Astrocyte (in vitro differentiated cells and primary cell): ENCODE measurements at regions not wholly inside any gene's neighbourhood (a gene's known extent, or its start where the extent isn't known, plus 50 kb on each side); places are given as distances from the start of the nearest gene placed in this dataset.

Source experiments
- DNase-seq: peaks from one replicate; pipeline ENCODE4 v3.0.0-alpha.2; 2010; ENCODE audit warnings: low read depth
- FAIRE-seq: peaks from 2 replicates; lab custom pipeline; 2011; peaks lifted over from hg19 to GRCh38; lab: Jason Lieb, UNC
- H2AFZ ChIP-seq: 2 replicates; pipeline ENCODE4 v1.6.0; 2012; ENCODE audit warnings: low read depth, low read length, inconsistent platforms
- H3K27ac ChIP-seq: 2 replicates; pipeline ENCODE4 v1.5.1; 2011; ENCODE audit warnings: low read depth, low read length, inconsistent platforms
- H3K27me3 ChIP-seq: 2 replicates; pipeline ENCODE4 v1.6.0; 2011; ENCODE audit warnings: low read length, inconsistent platforms; ENCODE audit not compliant: insufficient read depth
- H3K36me3 ChIP-seq: 2 replicates; pipeline ENCODE4 v1.5.1; 2011; ENCODE audit warnings: low read length, inconsistent platforms; ENCODE audit not compliant: insufficient read depth
- H3K4me1 ChIP-seq: 2 replicates; pipeline ENCODE4 v1.5.1; 2011; ENCODE audit warnings: low read length, inconsistent platforms; ENCODE audit not compliant: insufficient read depth
- H3K4me2 ChIP-seq: 2 replicates; pipeline ENCODE4 v1.6.0; 2012; ENCODE audit warnings: low read length, inconsistent platforms
- H3K4me3 ChIP-seq: 2 replicates; pipeline ENCODE4 v1.5.1; 2011; ENCODE audit warnings: low read depth, mild to moderate bottlenecking, low read length, inconsistent platforms; ENCODE audit not compliant: insufficient read depth
- H3K79me2 ChIP-seq: 2 replicates; pipeline ENCODE4 v1.6.0; 2012; ENCODE audit warnings: mild to moderate bottlenecking, low read length, inconsistent platforms; ENCODE audit not compliant: insufficient read depth
- H3K9ac ChIP-seq: 2 replicates; pipeline ENCODE4 v1.6.0; 2012; ENCODE audit warnings: mild to moderate bottlenecking, low read length, inconsistent platforms
- H3K9me3 ChIP-seq: 2 replicates; pipeline ENCODE4 v1.5.1; 2012; ENCODE audit warnings: low read depth, mild to moderate bottlenecking, low read length, inconsistent platforms; ENCODE audit not compliant: insufficient read depth
- H4K20me1 ChIP-seq: 2 replicates; pipeline ENCODE4 v1.6.0; 2012; ENCODE audit warnings: low read length, inconsistent platforms; ENCODE audit not compliant: insufficient read depth
- H3K27ac Mint-ChIP-seq: one replicate; pipeline ENCODE4 v1.8.0; 2021; ENCODE audit warnings: mild to moderate bottlenecking, mixed read lengths; ENCODE audit not compliant: unreplicated experiment
- H3K27me3 Mint-ChIP-seq: one replicate; pipeline ENCODE4 v1.8.0; 2021; ENCODE audit warnings: low read depth, mixed read lengths; ENCODE audit not compliant: unreplicated experiment
- H3K36me3 Mint-ChIP-seq: one replicate; pipeline ENCODE4 v1.8.0; 2021; ENCODE audit warnings: low read depth, mixed read lengths; ENCODE audit not compliant: unreplicated experiment
- H3K4me1 Mint-ChIP-seq: one replicate; pipeline ENCODE4 v1.8.0; 2021; ENCODE audit warnings: low read depth, mixed read lengths; ENCODE audit not compliant: unreplicated experiment
- H3K4me3 Mint-ChIP-seq: one replicate; pipeline ENCODE4 v1.8.0; 2021; ENCODE audit warnings: mild to moderate bottlenecking, moderate library complexity, mixed read lengths; ENCODE audit not compliant: unreplicated experiment
- H3K9me3 Mint-ChIP-seq: one replicate; pipeline ENCODE4 v1.8.0; 2021; ENCODE audit warnings: mild to moderate bottlenecking, mixed read lengths; ENCODE audit not compliant: unreplicated experiment
- CTCF ChIP-seq: IDR thresholded peaks from 2 replicates; pipeline ENCODE4 v1.5.1; 2011; ENCODE audit warnings: low read depth, mild to moderate bottlenecking, inconsistent platforms, low read length, moderate library complexity; ENCODE audit not compliant: insufficient read depth
- EZH2 ChIP-seq: IDR thresholded peaks from 2 replicates; pipeline ENCODE4 v1.6.1; 2012; ENCODE audit warnings: mild to moderate bottlenecking, low read length, inconsistent platforms; ENCODE audit not compliant: insufficient read depth

DNA sequence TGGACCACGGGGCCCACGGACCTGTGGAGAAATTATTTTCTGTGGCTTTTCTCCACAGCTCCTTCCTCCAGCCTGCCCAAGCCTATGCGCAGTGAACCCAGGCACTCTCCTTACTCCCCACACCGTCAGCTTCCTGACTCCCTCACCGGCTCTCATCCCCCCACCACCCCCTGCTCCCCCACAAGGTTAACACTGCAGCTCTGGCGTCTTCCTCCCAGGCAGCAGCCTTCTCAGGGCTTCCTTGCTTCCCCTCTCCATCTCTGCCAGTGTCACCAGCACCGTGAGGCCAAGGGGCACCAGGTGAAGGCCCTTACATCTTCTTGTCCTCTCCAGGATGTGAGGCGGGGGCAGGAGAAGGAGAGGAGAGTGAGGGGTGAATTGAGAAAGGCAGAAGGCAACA lies 168.3 kb upstream of the TLE3 start:
- Histone ChIP-seq H2AFZ (no peak overlapping the region), H3K9me3 (no peaks in the 10 kb centered on the region), H3K27ac (no peak overlapping the region), H3K4me2 (no peak overlapping the region), H3K27me3 (peaks cover 14% of the 10 kb centered on the region), H4K20me1 (peaks cover 8% of the 10 kb centered on the region), H3K4me3 (no peak overlapping the region), H3K4me1 (peaks cover 41% of the 10 kb centered on the region), H3K9ac (no peak overlapping the region), H3K79me2 (no peaks in the 10 kb centered on the region), H3K36me3 (no peaks in the 10 kb centered on the region)
- no peak for DNase-seq
- peaks cover 5% of the 10 kb centered on the region for H3K36me3 Mint-ChIP-seq
- peaks cover 57% of the 10 kb centered on the region for H3K27me3 Mint-ChIP-seq
- peaks cover 38% of the 10 kb centered on the region for H3K4me1 Mint-ChIP-seq
- FAIRE-seq = no peak
- H3K9me3 Mint-ChIP-seq = peaks cover 6% of the 10 kb centered on the region
- TF ChIP-seq EZH2 (no peak), CTCF (no peak)
- peak overlapping the region; percentile 75 for H3K27ac Mint-ChIP-seq
- no peak overlapping the region for H3K4me3 Mint-ChIP-seq

GRCh38 chr15:70265466-70265978 lies 167.8 kb upstream of the TLE3 start:
- peaks cover 34% of the 10 kb centered on the region for H3K4me1 Mint-ChIP-seq
- H3K4me1 ChIP-seq = peaks cover 38% of the 10 kb centered on the region

More at GRCh38 chr15:70265466-70265978, 167.8 kb upstream of the TLE3 start:
- TF ChIP-seq EZH2 (no peak), CTCF (no peak)
- FAIRE-seq (no peak), DNase-seq (no peak)
- Histone ChIP-seq H3K9ac (no peak overlapping the region), H3K4me3 (no peak overlapping the region), H3K27ac (no peak overlapping the region), H3K27me3 (peaks cover 15% of the 10 kb centered on the region), H3K79me2 (no peaks in the 10 kb centered on the region), H3K36me3 (no peaks in the 10 kb centered on the region), H4K20me1 (peaks cover 5% of the 10 kb centered on the region), H2AFZ (no peak overlapping the region), H3K4me2 (no peak overlapping the region), H3K9me3 (no peaks in the 10 kb centered on the region)
- no peak overlapping the region for H3K4me3 Mint-ChIP-seq
- peaks cover 6% of the 10 kb centered on the region for H3K9me3 Mint-ChIP-seq
- peak overlapping the region; percentile 75 for H3K27ac Mint-ChIP-seq
- H3K27me3 Mint-ChIP-seq = peaks cover 60% of the 10 kb centered on the region
- H3K36me3 Mint-ChIP-seq = peaks cover 5% of the 10 kb centered on the region
